ENCODE measurements at regions not wholly inside any gene's neighbourhood (a gene's known extent, or its start where the extent isn't known, plus 50 kb on each side); places are given as distances from the start of the nearest gene placed in this dataset.

- DNase-seq = no peak
These were observed 472.6 kb upstream of the DEPDC1 start for GRCh38 chr1:68969441-68969840.

- no peak for DNase-seq
These were observed 473.7 kb upstream of the DEPDC1 start for GRCh38 chr1:68970571-68970970.

GRCh38 chr1:68973459-68974244, 476.8 kb upstream of the DEPDC1 start:
- no peak for DNase-seq

GRCh38 chr1:68974447-68974846, 477.6 kb upstream of the DEPDC1 start:
- no peak for DNase-seq

GRCh38 chr1:68975212-68975933, 478.5 kb upstream of the DEPDC1 start:
- no peak for DNase-seq

GRCh38 chr1:68976916-68977610, 480.2 kb upstream of the DEPDC1 start:
- no peak for DNase-seq

GRCh38 chr1:68979891-68980290, 483.0 kb upstream of the DEPDC1 start:
- DNase-seq = no peak

- DNase-seq = no peak
These were observed 487.4 kb upstream of the DEPDC1 start for GRCh38 chr1:68984289-68984688.

GRCh38 chr1:68994096-68994495, 497.2 kb upstream of the DEPDC1 start:
- no peak for DNase-seq

GRCh38 chr1:69016468-69016867, 519.6 kb upstream of the DEPDC1 start:
- DNase-seq = no peak

GRCh38 chr1:69029649-69030048, 532.8 kb upstream of the DEPDC1 start:
- DNase-seq = no peak

- no peak for DNase-seq
These were observed 529.3 kb upstream of the LRRC7 start for GRCh38 chr1:69038379-69038778.

- DNase-seq = no peak
These were observed 522.1 kb upstream of the LRRC7 start for GRCh38 chr1:69045572-69045971.

- DNase-seq = no peak
These were observed 512.5 kb upstream of the LRRC7 start for GRCh38 chr1:69055194-69055593.

GRCh38 chr1:69058454-69058853, 509.3 kb upstream of the LRRC7 start:
- no peak for DNase-seq

- no peak for DNase-seq
These were observed 496.9 kb upstream of the LRRC7 start for GRCh38 chr1:69070660-69071373.

GRCh38 chr1:69073176-69073575, 494.5 kb upstream of the LRRC7 start:
- no peak for DNase-seq

GRCh38 chr1:69076631-69077030, 491.1 kb upstream of the LRRC7 start:
- no peak for DNase-seq

GRCh38 chr1:69077198-69077597, 490.5 kb upstream of the LRRC7 start:
- no peak for DNase-seq

- DNase-seq = no peak
These were observed 490.1 kb upstream of the LRRC7 start for GRCh38 chr1:69077633-69078032.

GRCh38 chr1:69081668-69082067, 486.1 kb upstream of the LRRC7 start:
- no peak for DNase-seq

GRCh38 chr1:69082312-69082711, 485.4 kb upstream of the LRRC7 start:
- no peak for DNase-seq

- no peak for DNase-seq
These were observed 481.6 kb upstream of the LRRC7 start for GRCh38 chr1:69086148-69086547.
